Ecto neural progenitor cell (in vitro differentiated cells): ENCODE measurements at regions not wholly inside any gene's neighbourhood (a gene's known extent, or its start where the extent isn't known, plus 50 kb on each side); places are given as distances from the start of the nearest gene placed in this dataset.
A peak's percentile ranks its signal among the peaks of the same experiment; 100 is the strongest.
"Not testable (repeated sequence)": the region's sequence is repeated elsewhere in the genome, so short reads cannot be mapped to it uniquely, and the experiment has no call there.

Experiments
- DNase-seq: peaks from one replicate; pipeline ENCODE4 v3.0.0-alpha.2; 2018; ENCODE audit warnings: low spot score

DNA sequence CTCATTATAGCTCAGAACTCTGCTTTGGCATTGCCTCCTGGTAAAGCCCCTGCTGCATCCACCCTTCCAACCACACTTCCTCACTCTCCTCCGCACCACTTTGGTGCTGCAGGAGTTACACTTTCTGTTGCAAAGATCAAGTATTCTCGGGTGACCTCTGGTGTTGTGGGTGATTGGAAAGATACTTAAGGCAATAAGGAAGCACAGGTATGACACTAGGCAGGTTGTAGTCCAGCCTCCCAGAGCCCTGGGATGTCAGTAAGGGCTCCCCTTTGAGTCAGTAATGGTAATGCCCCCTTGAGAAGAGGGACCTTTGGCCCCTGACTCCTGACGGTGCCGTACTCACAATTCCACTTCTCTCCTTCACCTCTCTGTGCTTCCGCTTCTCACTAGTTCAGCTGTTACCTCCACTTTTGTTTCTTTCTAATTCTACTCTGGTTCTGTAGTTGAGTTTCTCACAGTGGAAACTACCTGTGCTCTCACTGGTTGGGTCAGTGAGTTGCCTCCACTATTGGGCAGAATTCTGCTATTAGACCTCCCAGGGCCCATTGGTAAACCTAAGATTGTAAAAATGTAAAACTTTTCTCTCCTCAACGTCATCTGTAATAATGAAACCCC lies 350.0 kb downstream of the GOLGA6L6 start:
- not testable (repeated sequence) for DNase-seq

DNA sequence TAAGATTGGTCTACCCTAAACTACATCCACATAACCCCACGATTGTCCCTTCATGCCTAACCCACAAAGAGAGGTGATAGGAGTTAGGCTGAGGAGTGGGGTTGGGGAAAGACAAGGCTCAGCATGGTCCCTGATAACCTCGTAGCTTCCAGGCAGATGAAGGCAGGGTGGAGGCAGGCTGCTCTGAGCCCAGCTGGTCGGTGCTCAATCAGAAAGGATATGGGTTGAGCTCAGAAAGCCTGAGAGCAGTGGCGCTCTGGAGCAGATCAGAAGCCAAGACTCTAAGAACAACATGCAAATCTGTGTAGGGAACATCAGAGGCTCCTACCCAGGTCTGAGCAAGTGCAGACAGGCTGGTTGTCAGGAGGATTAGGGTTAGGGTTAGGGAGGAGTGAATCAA lies 353.0 kb downstream of the GOLGA6L6 start:
- DNase-seq = not testable (repeated sequence)

DNA sequence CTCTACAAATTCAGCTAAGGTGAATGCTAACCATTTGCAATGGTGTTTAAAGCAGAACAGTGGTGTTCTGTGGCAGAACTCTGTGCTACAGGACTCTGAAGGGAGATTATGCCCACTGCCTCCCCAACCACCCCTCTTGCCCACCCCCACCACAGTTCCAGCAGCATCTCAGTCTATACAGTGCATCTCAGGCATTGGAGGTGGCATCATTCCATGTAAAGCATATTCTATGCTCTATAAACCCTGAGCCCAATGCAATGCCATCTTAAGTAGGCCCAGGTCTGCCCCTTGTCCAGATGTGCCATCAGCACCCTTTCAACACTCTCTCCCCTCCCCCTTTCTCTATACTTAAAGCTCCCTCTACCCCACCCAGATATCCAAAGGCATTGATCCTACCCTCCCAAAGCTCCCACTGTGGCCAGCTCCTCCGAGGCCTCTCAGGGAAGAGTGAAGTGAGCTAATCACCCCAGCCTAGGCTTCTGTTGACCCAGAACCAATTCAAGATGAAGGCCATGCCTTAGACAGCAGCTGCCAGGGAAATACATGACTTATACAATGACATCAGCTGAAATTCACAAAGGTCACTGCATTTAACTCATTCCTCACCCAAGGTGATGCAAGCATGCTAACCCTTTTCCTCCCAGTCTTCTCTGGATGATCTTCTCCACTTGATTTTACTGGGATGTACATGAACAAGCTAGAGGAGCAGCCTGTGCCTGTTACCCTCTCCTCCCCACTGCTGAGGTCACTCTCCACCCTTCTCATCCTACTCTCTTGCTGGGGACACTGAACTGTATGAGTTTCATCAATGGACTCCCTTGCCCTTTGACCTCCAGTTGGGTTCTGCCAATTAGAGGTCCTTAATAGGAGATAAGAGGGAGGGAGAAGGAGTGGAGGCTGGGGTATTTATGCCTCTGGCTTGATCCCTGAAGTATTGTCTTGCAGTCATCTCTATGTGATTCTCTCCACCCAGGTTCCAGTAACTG lies 353.9 kb downstream of the GOLGA6L6 start:
- DNase-seq = not testable (repeated sequence)

DNA sequence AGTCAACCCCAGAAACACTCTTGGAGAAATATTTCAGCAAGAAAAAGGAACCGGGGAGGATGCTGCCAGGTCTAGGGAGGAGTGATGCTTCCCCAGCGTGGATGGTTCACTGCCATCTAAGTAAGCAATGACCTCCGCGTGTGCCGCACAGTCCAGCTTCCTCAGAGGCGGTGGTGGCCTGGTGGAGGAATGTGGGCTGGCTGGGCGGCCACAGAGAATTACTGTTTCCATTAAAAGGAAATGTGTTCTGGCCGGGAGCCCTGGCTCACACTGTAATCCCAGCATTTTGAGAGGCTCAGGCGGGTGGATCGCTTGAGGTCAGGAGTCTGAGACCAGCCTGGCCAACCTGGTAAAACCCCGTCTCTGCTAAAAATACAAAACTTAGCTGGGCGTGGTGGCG lies 356.7 kb downstream of the GOLGA6L6 start:
- DNase-seq = not testable (repeated sequence)

DNA sequence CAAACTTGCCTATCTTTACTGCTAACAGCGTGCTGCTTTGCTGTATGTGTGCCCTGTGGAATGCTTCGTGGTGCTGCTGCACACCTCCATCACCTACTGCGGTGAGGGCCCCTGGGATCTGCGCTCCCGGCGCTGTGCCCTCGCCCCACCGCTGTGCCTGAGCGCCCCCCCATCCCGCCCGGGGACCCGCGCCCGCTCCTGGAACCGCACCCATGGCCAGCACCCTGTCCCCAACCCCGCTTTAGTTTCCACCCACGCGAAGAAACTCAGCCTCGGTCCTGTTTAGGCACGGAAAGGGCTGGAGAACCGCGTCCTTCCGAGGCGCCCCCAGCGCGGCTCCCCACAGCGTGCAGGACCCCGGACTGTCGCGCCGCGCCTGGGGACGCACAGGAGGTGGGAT lies 373.4 kb downstream of the GOLGA6L6 start:
- DNase-seq = peak; percentile 34

DNA sequence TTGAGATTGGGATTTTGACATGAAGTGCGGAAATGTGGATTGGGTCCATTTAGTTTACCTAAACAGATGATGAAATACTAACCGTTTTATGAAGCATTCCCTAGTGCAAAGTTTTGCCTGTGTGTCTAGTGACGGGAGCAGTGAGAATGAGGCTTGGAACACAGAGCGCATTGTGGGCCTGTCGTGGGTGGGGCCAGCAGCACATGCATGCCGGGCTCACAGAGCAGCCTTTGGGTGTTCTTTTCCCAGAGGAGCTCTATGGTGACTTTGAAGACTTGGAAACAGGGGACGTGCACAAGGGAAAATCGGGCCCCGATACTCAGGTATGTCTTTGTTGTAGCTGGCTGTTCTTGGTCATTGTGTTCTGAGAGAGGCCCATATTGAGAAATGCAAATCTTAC lies 388.1 kb downstream of the GOLGA6L6 start:
- DNase-seq = not testable (repeated sequence)

DNA sequence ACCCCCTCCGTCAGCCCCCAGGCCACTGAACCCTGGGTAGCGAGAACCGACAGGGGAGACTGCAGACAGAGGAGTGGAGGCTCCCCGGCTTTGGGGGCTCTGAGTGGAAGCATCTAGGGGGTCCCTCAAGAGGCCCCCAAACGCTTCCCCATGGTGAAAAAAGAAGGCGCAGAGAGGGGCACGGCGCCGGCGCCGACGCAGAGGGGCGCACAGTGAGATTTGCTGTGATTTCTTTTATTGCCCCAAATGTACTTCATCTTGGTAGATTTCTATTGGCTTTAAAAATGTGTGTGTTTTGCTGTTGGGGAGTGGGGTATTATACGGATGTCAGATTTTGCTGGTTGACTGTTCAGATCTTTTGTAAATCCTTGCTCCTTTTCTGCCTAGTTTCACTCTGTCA lies 392.9 kb downstream of the GOLGA6L6 start:
- not testable (repeated sequence) for DNase-seq

DNA sequence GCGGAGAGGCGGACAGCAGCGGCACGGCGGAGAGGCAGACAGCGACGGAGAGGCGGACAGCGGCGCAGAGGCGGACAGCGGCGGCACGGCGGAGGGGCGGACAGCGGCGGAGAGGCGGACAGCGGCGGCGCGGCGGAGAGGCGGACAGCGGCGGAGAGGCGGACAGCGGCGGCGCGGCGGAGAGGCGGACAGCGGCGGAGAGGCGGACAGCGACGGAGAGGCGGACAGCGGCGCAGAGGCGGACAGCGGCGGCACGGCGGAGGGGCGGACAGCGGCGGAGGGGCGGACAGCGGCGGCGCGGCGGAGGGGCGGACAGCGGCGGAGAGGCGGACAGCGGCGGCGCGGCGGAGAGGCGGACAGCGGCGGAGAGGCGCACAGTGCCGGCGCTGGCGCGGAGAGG lies 393.6 kb downstream of the GOLGA6L6 start:
- DNase-seq = not testable (repeated sequence)

DNA sequence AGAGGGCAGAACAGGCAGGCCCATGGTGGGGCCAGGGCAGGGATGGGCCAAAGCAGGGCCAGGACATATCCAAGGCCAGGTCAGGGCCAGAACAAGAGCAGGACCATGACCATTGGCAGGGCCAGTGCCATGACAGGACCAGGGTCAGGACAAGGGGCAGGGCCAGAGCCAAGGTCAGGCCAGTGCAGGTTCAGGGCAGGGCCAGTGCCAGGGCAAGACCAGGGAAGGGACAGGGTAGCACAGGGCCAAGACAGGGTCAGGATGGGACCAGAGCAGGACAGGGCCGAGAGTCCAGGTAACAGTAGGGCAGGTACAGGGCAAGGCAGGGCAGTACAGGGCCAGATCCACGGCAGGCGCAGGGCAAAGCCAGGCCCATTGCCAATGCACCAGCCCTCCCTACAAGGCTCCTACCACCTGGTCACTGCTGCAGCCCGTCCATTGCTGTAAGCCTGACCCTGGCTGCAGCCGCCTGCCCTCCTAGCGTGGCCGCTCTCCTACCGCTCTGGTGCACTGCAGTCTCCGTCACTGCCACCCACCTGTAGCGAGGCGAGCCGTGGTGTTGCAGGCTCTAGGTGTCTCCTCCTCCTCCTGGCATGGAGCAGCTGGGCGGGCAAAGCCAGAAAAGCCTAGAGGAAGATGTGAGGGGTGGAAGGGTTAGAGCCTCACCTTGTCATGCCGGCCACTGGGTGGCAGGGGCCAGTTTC lies 397.1 kb downstream of the GOLGA6L6 start:
- not testable (repeated sequence) for DNase-seq

DNA sequence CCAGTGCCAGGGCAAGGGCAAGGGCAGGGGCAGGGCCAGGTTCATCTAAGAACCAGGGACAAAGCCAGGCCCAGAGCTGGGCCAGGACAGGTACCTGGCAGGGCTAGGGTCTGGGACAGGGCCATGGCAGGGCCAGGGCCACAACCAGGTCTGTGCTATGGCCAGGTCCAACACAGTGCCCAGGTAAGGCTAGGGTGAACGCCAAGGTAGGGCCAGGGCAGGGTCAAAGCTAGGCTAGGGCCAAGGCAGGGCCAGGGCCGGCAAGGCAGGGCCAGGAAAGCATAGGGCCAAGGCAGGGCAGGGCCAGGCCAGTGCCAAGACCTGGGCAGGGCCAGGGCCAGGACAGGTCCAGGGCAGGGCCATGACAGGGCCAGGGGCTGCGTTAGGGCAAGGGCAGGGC lies 398.7 kb downstream of the GOLGA6L6 start:
- DNase-seq = not testable (repeated sequence)

DNA sequence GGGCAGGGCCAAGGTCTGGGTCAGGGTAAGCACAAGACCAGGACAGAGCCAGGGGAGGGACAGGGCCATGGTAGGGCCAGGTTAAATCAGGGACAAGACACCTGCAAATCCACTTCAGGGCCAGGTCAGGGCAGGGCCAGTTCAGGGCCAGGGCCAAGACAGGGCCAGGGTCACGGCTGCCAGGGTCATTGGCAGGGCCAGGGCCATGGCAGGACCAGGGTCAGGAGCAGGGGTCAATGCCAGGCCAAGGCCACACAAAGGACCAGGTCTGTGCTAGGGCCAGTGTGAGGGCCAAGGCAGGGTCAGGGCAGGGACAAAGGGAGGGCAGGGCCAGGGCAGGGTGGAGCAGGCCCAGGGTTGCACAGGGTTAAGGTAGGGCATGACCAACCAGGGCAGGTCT lies 399.2 kb downstream of the GOLGA6L6 start:
- not testable (repeated sequence) for DNase-seq

DNA sequence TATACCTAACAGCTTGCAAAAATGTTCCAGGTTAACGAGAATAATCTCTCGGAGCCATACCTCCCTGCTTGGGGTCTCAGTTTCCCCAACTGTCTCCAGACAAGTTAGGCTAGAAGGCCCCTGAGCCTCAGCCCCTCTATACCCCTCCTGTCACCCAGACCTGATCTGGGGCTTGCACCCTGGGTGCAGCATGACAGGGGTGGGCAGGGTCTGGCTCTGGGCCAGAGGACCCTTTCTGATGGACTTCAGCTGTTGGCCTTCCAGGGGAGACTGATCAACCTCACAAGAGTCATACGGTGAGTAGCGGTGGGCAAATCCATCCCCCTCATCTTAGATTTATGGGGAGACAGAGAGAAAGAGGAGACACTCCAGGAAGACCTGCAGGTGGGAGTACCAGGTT lies 416.9 kb downstream of the GOLGA6L6 start:
- not testable (repeated sequence) for DNase-seq

DNA sequence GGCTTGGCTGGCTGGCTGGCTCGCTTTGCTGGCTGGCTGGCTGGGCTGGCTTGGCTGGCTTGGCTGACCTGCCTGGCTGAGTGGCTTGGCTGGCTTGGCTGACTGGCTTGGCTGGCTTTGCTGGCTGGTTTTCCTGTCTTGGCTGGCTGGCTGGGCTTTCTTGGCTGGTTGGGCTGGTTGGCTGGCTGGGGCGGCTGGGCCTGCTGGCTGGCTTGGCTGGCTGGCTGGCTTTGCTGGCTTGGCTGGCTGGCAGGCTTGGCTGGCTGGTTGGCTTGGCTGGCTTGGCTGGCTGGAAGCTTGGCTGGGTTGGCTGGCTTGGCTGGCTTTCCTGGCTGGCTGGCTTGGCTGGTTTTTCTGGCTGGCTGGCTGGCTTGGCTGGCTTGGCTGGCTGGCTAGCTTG lies 435.6 kb downstream of the GOLGA6L6 start:
- peak; percentile 43 for DNase-seq

DNA sequence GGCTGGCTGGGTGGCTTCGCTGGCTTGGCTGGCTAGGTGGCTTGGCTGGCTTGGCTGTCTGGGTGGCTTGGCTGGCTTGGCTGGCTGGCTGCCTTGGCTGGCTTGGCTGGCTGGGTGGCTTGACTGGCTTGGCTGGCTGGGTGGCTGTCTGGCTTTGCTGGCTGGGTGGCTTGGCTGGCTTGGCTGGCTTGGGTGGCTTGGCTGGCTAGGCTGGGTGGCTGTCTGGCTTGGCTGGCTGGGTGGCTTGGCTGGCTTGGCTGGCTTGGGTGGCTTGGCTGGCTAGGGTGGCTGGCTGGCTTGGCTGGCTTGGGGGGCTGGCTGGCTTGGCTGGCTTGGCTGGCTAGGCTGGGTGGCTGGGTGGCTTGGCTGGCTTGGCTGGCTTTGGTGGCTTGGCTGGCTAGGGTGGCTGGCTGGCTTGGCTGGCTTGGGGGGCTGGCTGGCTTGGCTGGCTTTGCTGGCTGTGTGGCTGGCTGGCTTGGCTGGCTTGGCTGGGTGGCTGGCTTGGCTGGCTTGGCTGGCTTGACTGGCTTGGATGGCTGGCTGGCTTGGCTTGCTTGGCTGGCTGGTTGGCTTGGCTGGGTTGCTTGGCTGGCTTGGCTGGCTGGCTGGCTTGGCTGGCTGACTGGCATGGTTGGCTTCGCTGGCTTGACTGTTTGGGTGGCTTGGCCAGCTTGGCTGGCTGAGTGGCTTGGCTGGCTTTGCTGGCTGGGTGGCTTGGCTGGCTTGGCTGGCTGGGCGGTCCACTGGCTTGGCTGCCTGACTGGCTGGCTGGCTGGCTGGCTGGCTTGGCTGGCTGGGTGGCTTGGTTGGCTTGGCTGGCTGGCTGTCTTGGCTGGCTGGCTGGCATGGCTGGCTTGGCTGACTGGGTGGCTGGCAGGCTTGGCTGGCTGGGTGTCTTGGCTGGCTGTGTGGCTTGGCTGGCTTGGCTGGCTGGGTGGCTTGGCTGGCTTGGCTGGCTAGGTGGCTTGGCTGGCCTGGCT lies 436.3 kb downstream of the GOLGA6L6 start:
- peak; percentile 38 for DNase-seq

DNA sequence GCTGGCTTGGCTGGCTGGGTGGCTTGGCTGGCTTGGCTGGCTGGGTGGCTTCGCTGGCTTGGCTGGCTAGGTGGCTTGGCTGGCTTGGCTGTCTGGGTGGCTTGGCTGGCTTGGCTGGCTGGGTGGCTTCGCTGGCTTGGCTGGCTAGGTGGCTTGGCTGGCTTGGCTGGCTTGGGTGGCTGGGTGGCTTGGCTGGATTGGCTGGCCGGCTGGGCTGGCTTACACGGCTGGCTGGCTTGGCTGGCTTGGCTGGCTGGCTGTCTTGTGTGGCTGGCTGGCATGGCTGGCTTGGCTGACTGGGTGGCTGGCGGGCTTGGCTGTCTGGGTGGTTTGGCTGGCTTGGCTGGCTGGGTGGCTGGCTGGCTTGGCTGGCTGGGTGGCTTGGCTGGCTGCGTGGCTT lies 437.0 kb downstream of the GOLGA6L6 start:
- not testable (repeated sequence) for DNase-seq

DNA sequence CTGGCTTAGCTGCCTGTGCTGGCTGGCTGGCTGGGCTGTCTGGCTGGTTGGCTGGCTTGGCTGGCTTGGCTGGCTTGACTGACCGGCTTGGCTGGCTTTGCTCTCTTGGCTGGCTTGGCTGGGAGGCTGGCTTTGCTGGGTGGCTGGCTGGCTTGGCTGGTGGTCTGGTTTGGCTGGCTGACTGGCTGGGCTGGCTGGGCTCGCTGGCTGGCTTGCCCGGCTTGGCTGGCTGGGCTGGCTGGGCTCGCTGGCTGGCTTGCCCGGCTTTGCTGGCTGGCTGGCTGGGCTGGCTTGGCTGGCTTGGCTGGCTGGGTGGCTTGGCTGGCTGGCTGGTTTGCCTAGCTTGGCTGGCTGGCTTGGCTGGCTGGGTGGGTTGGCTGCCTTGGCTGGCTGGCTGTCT lies 438.7 kb downstream of the GOLGA6L6 start:
- DNase-seq = peak; percentile 44

DNA sequence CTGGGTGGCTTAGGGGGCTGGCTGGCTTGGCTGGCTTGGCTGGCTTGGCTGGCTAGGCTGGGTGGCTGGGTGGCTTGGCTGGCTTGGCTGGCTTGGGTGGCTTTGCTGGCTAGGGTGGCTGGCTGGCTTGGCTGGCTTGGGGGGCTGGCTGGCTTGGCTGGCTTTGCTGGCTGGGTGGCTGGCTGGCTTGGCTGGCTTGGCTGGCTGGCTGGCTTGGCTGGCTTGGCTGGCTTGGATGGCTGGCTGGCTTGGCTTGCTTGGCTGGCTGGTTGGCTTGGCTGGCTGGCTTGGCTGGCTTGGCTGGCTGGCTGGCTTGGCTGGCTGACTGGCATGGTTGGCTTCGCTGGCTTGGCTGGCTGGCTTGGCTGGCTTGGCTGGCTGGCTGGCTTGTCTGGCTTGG lies 439.4 kb downstream of the GOLGA6L6 start:
- not testable (repeated sequence) for DNase-seq

DNA sequence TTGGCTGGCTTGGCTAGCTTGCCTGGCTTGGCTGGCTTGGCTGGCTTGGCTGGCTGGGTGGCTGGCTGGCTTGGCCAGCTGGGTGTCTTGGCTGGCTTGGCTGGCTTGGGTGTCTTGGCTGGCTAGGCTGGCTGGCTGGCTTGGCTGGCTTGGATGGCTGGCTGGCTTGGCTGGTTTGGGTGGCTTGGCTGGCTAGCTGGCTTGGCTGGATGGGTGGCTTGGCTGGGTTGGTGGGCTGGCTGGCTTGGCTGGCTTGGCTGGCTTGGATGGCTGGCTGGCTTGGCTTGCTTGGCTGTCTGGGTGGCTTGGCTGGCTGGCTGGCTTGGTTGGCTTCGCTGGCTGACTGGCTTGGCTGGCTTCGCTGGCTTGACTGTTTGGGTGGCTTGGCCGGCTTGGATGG lies 440.3 kb downstream of the GOLGA6L6 start:
- DNase-seq = not testable (repeated sequence)

DNA sequence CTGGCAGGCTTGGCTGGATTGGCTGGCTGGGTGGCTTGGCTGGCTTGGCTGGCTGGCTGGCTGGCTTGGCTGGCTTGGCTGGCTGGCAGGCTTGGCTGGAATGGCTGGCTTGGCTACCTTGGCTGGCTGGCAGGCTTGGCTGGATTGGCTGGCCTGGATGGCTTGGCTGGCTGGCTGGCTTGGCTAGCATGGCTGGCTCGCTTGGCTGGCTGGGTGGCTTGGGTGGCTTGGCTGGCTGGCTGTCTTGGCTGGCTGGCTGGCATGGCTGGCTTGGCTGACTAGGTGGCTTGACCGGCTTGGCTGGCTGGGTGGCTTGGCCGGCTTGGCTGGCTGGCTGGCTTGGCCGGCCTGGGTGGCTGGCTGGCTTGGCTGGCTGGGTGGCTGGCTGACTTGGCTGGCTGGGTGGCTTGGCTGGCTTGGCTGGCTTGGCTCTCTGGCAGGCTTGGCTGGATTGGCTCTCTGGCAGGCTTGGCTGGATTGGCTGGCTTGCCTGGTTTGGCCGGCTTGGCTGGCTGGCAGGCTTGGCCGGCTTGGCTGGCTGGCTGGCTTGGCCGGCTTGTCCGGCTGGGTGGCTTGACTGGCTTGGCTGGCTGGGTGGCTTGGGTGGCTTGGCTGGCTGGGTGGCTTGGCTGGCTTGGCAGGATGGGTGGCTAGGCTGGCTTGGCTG lies 440.9 kb downstream of the GOLGA6L6 start:
- not testable (repeated sequence) for DNase-seq

DNA sequence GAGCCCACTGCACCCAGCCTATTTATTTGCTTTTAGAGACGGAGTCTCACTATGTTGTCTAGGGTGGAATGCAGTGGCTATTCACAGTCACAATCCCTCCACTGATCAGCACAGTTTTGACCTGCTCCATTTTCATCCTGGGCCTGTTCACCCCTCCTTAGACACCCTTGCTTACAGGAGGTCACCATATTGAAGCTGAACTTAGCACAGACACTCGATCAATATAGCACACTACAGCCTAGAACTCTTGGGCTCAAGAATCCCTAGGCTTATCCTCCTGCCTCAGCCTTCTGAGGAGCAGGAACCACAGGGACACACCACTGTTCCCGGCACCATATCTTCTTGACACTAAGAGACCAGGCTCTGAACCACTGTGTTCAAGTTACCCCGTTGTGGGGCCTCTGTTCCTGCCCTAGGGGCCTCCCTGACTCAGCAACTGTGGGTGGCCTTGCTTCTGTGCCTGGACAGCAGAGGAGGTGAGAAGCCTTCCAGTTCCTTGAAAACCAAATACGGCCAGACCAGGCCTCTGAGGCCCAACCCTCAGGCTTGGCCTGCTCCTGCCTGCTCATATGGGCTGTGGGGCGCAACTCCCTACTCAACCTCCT lies 445.8 kb downstream of the GOLGA6L6 start:
- not testable (repeated sequence) for DNase-seq
